GM13976 (cell line): ENCODE measurements at regions not wholly inside any gene's neighbourhood (a gene's known extent, or its start where the extent isn't known, plus 50 kb on each side); places are given as distances from the start of the nearest gene placed in this dataset.
"Not testable (repeated sequence)": the region's sequence is repeated elsewhere in the genome, so short reads cannot be mapped to it uniquely, and the experiment has no call there.

Source experiments
- DNase-seq: peaks from one replicate; pipeline ENCODE4 v3.0.0; 2012; ENCODE audit warnings: low spot score
- in situ Hi-C: fragments of 300-500 bp; cut with MboI; formaldehyde crosslinking; loops from one replicate; pipeline ENCODE4 v1.12.0; 2022; ENCODE audit warnings: low sequenced_read_pairs, mixed read lengths, inconsistent platforms; ENCODE audit not compliant: unreplicated experiment
- TF ChIP-seq, protein P1 (sequence below): IDR thresholded peaks from 2 replicates; pipeline ENCODE4 v1.5.1; 2012; ENCODE audit warnings: borderline replicate concordance, mild to moderate bottlenecking; ENCODE audit not compliant: insufficient read depth; ENCODE audit errors: extremely low read depth, missing control alignments, control extremely low read depth

DNA sequence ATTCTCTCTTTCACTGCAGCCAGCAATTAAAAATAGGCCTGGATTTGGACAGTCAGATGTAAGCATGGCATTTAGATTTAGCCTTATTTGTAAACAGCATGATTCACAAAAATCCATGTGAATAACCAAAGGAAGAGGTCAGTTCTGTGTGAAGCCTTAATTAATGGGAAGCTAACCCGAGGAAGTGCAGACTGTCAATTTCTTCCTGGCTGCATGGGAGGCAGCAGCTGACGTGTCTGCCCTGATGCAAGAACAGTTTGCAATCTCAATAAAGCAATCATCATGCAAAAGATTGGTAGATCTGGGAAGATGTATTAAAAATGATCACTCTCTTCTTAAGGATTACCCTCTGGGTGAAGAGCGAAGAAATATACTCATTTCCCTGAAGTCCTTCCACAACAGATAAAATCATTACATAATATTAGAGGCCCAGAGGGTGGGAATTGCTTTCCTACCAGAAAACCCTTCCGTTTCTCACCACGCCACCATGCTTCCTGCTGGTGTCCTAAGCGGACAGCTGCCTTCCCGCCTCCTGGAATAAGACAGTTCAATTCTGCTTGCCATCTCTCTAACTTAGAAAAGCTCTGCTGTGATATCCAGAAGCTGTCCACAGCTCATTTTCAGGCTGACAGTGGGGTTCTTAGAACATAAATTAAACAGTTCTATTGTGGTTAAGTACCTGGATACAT lies 526.7 kb upstream of the NRP1 start:
- TF ChIP-seq, protein P1, sequence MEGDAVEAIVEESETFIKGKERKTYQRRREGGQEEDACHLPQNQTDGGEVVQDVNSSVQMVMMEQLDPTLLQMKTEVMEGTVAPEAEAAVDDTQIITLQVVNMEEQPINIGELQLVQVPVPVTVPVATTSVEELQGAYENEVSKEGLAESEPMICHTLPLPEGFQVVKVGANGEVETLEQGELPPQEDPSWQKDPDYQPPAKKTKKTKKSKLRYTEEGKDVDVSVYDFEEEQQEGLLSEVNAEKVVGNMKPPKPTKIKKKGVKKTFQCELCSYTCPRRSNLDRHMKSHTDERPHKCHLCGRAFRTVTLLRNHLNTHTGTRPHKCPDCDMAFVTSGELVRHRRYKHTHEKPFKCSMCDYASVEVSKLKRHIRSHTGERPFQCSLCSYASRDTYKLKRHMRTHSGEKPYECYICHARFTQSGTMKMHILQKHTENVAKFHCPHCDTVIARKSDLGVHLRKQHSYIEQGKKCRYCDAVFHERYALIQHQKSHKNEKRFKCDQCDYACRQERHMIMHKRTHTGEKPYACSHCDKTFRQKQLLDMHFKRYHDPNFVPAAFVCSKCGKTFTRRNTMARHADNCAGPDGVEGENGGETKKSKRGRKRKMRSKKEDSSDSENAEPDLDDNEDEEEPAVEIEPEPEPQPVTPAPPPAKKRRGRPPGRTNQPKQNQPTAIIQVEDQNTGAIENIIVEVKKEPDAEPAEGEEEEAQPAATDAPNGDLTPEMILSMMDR = no peak
- DNase-seq = no peak
- in situ Hi-C loops = no loop called here

DNA sequence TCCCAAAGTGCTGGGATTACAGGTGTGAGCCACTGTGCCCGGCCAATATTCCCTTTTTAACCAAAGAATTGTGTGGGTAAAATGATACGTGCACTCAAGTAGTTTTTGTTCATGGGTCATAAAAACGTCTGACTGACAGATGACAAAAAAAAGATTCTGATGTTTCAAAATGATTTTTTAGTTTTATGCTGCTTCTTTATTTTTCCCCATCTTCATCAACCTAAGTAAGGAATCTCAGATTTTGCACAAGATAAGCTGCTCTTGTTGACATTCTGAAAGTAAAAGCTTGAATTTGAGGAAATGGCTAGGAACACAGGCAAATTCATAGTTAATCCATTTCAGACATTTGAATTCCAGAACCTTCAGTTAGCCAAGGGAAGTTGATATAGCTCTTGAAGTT lies 526.1 kb upstream of the NRP1 start:
- TF ChIP-seq, protein P1 = no peak
- no peak for DNase-seq
- in situ Hi-C loops = no loop called here

DNA sequence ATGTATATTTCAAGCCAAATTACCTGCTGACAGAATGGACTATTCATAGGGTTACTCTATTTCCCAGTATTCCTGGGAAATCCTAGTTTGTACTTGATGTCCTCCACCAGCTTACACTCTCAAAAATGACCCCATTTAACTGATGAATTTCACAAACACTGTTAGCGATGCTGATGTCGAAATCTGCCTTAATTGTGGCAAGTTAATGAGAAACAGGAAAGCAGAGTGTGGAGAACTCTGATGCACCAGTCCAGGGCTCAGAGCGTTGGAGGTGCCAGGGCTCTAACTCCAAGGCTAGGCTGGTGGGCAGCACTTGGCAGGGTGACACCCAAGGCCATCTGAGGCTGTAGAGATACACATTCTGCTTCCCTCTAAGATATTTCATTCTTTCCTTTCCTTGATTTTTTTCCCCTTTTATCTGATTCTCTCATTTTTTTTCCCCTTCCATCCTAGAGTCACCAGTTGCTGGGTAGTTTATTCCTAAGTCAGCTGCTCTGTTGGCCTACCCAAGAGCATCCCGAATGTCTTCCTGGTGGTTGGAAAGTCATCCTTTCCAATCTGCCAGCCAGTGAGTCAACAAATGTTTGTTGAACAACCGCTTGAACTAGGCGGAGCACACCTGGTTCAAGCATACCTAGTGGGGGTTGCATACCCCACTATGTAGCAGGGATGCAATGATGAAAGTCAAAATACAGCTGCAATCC lies 525.0 kb upstream of the NRP1 start:
- no peak for DNase-seq
- in situ Hi-C loops = no loop called here
- TF ChIP-seq, protein P1 = no peak

DNA sequence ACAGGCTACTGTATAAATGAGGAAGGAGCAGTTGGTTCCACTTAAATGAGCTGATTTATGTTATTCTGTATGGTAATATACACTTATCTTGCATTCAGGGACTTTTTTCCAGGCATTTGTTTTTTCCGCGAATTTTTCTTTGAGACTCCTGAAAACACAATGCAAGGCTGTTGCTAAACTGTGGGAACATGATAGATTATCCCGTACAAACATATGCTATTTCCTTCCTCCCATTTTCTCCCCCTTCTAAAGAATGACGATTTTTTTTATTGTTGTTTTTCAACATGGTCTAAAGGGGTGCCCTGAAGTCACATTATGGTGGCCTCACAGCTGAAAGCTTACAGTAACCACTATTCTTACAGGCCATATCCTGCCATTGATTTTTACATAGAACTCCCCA lies 523.9 kb upstream of the NRP1 start:
- TF ChIP-seq, protein P1 = no peak
- DNase-seq = no peak
- in situ Hi-C loops = no loop called here

DNA sequence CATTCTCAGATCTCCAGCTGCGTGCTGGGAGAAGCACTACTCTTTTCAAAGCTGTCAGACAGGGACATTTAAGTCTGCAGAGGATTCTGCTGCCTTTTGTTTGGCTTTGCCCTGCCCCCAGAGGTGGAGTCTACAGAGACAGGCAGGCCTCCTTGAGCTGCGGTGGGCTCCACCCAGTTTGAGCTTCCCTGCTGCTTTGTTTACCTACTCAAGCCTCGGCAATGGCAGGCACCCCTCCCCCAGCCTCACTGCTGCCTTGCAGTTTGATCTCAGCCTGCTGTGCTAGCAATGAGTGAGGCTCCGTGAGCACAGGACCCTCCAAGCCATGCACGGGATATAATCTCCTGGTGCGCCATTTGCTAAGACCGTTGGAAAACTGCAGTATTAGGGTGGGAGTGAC lies 518.8 kb upstream of the NRP1 start:
- in situ Hi-C loops, DNase-seq: not testable (repeated sequence)

DNA sequence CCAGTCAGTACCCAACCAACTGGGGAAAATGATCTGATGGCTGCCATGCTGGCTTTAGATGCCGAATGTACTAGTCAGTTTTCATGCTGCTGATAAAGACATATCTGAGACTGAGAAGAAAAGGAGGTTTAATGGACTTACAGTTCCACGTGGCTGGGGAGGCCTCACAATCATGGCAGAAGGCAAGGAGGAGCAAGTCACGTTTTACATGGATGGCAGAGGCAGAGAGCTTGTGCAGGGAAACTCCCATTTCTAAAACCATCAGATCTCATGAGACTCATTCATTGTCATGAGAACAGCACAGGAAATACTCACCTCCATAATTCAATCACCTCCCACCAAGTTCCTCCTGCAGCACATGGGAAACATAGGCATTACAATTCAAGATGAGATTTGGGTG lies 508.9 kb upstream of the NRP1 start:
- in situ Hi-C loops = no loop called here
- no peak for DNase-seq
- TF ChIP-seq, protein P1 = no peak

DNA sequence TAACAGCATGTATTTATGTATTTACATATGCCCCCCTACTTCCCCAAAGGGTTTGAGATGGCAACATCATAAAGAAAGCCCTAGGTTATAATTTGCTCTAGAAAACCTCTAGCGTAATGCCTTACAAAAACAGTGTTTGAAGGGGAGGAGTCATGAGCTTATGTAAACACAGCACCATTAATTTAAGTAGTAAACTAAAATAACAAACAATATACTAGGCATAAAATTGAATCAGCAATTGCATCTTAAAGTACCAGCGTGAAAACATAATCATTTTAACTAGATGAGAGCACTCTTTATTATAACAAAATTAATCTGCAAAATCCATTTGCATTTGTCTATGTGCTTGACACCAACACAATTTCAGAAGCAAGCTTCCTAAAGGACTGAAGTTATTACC lies 507.2 kb upstream of the NRP1 start:
- DNase-seq = no peak
- TF ChIP-seq, protein P1 = no peak
- in situ Hi-C loops = no loop called here
